IMR-90 (cell line): ENCODE measurements at regions not wholly inside any gene's neighbourhood (a gene's known extent, or its start where the extent isn't known, plus 50 kb on each side); places are given as distances from the start of the nearest gene placed in this dataset.

Source experiments
- ATAC-seq: fragments of 200-7000 bp; cut with Tn5 transposase; 2 replicates; pipeline ENCODE4 v1.9.1; 2020; ENCODE audit warnings: low read depth, mild to moderate bottlenecking, moderate library complexity
- BruUV-seq: library from RNA; stranded (reverse); fragments of 400-500 nt; replicated peaks from 2 replicates; lab custom pipeline; 2021; lab: Mats Ljungman, UMichigan
- CTCF ChIA-PET: fragments of 300-600 bp; formaldehyde crosslinking; extraction: SDS; loops from one replicate; lab custom pipeline; 2021; ENCODE audit warnings: antibody characterized with exemption; lab: Yijun Ruan, JAX
- POLR2A ChIA-PET: fragments of 300-600 bp; sonication (Branson Sonifier 250); formaldehyde crosslinking; loops from one replicate; lab custom pipeline; 2022; ENCODE audit warnings: antibody characterized with exemption; ENCODE audit not compliant: unreplicated experiment; lab: Charles Lee
- DNase-seq: peaks from one replicate; pipeline ENCODE4 v3.0.0; 2013
- H2AFZ ChIP-seq: replicated peaks from 2 replicates; pipeline ENCODE3; 2013; ENCODE audit warnings: low read length, mild to moderate bottlenecking; ENCODE audit not compliant: poor library complexity
- H2AK5ac ChIP-seq: 2 replicates; pipeline ENCODE4 v1.6.1; 2013; ENCODE audit warnings: low read depth, low read length, inconsistent platforms
- H2AK9ac ChIP-seq: replicated peaks from 2 replicates; pipeline ENCODE3; 2013; ENCODE audit warnings: mild to moderate bottlenecking, low read depth, low read length, moderate library complexity; ENCODE audit not compliant: poor library complexity
- H2BK120ac ChIP-seq: 2 replicates; pipeline ENCODE4 v1.6.1; 2013; ENCODE audit warnings: low read depth, low read length, inconsistent platforms
- H2BK15ac ChIP-seq: 3 replicates; pipeline ENCODE4 v1.6.1; 2013; ENCODE audit warnings: low read depth, low read length, inconsistent platforms
- H2BK20ac ChIP-seq: 2 replicates; pipeline ENCODE4 v1.6.1; 2013; ENCODE audit warnings: low read depth, mild to moderate bottlenecking, inconsistent platforms, low read length, moderate library complexity
- H2BK5ac ChIP-seq: 2 replicates; pipeline ENCODE4 v1.6.1; 2013; ENCODE audit warnings: mild to moderate bottlenecking, low read depth, low read length, inconsistent platforms; ENCODE audit not compliant: poor library complexity, severe bottlenecking
- H3K14ac ChIP-seq: replicated peaks from 2 replicates; pipeline ENCODE4 v1.6.1; 2013; ENCODE audit warnings: low read depth, low read length, inconsistent platforms
- H3K18ac ChIP-seq: 2 replicates; pipeline ENCODE4 v1.6.1; 2013; ENCODE audit warnings: low read depth, low read length, control low read depth
- H3K23ac ChIP-seq: 2 replicates; pipeline ENCODE4 v1.6.1; 2013; ENCODE audit warnings: low read depth, low read length, inconsistent platforms
- H3K27ac ChIP-seq: 2 replicates; pipeline ENCODE4 v1.5.1; 2013; ENCODE audit warnings: mild to moderate bottlenecking, control low read depth, low read length; ENCODE audit not compliant: insufficient read depth
- H3K27me3 ChIP-seq: 2 replicates; pipeline ENCODE4 v1.6.1; 2013; ENCODE audit warnings: low read length; ENCODE audit not compliant: control insufficient read depth, insufficient read depth
- H3K36me3 ChIP-seq: 2 replicates; pipeline ENCODE4 v1.6.1; 2013; ENCODE audit warnings: low read length, mixed read lengths; ENCODE audit not compliant: control insufficient read depth, insufficient read depth
- H3K4ac ChIP-seq: 2 replicates; pipeline ENCODE4 v1.6.1; 2013; ENCODE audit warnings: low read depth, low read length, inconsistent platforms
- H3K4me1 ChIP-seq: 2 replicates; pipeline ENCODE4 v1.6.1; 2013; ENCODE audit warnings: low read length, mixed read lengths; ENCODE audit not compliant: control insufficient read depth, insufficient read depth
- H3K4me2 ChIP-seq: 2 replicates; pipeline ENCODE4 v1.6.1; 2013; ENCODE audit warnings: low read depth, mild to moderate bottlenecking, control low read depth, low read length, moderate library complexity
- H3K4me3 ChIP-seq: 2 replicates; pipeline ENCODE4 v1.5.1; 2013; ENCODE audit warnings: low read depth, mild to moderate bottlenecking, control low read depth, low read length, moderate library complexity; ENCODE audit not compliant: insufficient read depth
- H3K56ac ChIP-seq: 2 replicates; pipeline ENCODE4 v1.6.1; 2013; ENCODE audit warnings: low read length, inconsistent platforms; ENCODE audit not compliant: insufficient read depth; ENCODE audit errors: extremely low read depth
- H3K79me1 ChIP-seq, 2 experiments: 2 replicates each; pipeline ENCODE4 v1.6.1; 2013; ENCODE audit warnings: low read length in 2 of 2, inconsistent platforms in 1 of 2, low read depth in 1 of 2
- H3K9ac ChIP-seq: 2 replicates; pipeline ENCODE4 v1.6.1; 2013; ENCODE audit warnings: low read depth, low read length, control low read depth
- H3K9me1 ChIP-seq: 2 replicates; pipeline ENCODE4 v1.6.1; 2013; ENCODE audit warnings: low read length, inconsistent platforms; ENCODE audit not compliant: insufficient read depth
- H3K9me3 ChIP-seq: 2 replicates; pipeline ENCODE4 v1.6.1; 2013; ENCODE audit warnings: low read length; ENCODE audit not compliant: control insufficient read depth, insufficient read depth
- H4K20me1 ChIP-seq: 2 replicates; pipeline ENCODE4 v1.6.1; 2013; ENCODE audit warnings: low read length, inconsistent platforms; ENCODE audit not compliant: insufficient read depth
- H4K5ac ChIP-seq: 2 replicates; pipeline ENCODE4 v1.6.1; 2013; ENCODE audit warnings: mild to moderate bottlenecking, low read depth, low read length, control low read depth
- H4K8ac ChIP-seq, 2 experiments: 2 replicates each; pipeline ENCODE4 v1.6.1; 2013; ENCODE audit warnings: low read depth in 2 of 2, low read length in 2 of 2, control low read depth in 1 of 2, inconsistent platforms in 1 of 2
- H4K91ac ChIP-seq: 2 replicates; pipeline ENCODE4 v1.6.1; 2013; ENCODE audit warnings: low read depth, low read length, inconsistent platforms; ENCODE audit not compliant: insufficient read depth
- BHLHE40 ChIP-seq: fragments of 150-350 bp; IDR thresholded peaks from 2 replicates; pipeline ENCODE4 v1.6.1; 2016; ENCODE audit warnings: mild to moderate bottlenecking, low read depth, low read length
- CEBPB ChIP-seq: IDR thresholded peaks from 2 replicates; pipeline ENCODE4 v1.6.1; 2012; ENCODE audit warnings: low read depth, low read length, improper control_type of control experiment
- CHD1 ChIP-seq: IDR thresholded peaks from 2 replicates; pipeline ENCODE4 v1.6.1; 2012; ENCODE audit warnings: low read depth, low read length, improper control_type of control experiment
- FOS ChIP-seq: fragments of 150-350 bp; IDR thresholded peaks from 2 replicates; pipeline ENCODE4 v1.6.1; 2016; ENCODE audit warnings: low read depth, low read length
- MAFK ChIP-seq: IDR thresholded peaks from 2 replicates; pipeline ENCODE4 v1.6.1; 2012; ENCODE audit warnings: low read depth, low read length, improper control_type of control experiment
- MAZ ChIP-seq: IDR thresholded peaks from 2 replicates; pipeline ENCODE4 v1.6.1; 2012; ENCODE audit warnings: low read depth, mild to moderate bottlenecking, low read length, improper control_type of control experiment, moderate library complexity, borderline replicate concordance
- MXI1 ChIP-seq: IDR thresholded peaks from 2 replicates; pipeline ENCODE4 v1.6.1; 2012; ENCODE audit warnings: low read depth, mild to moderate bottlenecking, low read length, moderate library complexity, borderline replicate concordance
- RFX5 ChIP-seq: IDR thresholded peaks from 2 replicates; pipeline ENCODE4 v1.8.0; 2012; ENCODE audit warnings: low read depth, mild to moderate bottlenecking, low read length, moderate library complexity
- SMC3 ChIP-seq: fragments of 150-350 bp; IDR thresholded peaks from 2 replicates; pipeline ENCODE4 v1.6.1; 2016; ENCODE audit warnings: low read depth, mild to moderate bottlenecking, antibody characterized with exemption, low read length, moderate library complexity
- WGBS, 2 experiments: methylation state at CpG; one replicate each; pipeline versions ENCODE4 v1.1.5 to v1.1.7; 2013; ENCODE audit warnings: missing lambda C conversion rate in 2 of 2; ENCODE audit not compliant: insufficient read length in 1 of 2; ENCODE audit errors: extremely low coverage in 2 of 2; 5-methylcytosine and 5-hydroxymethylcytosine counted together
- dilution Hi-C: fragments of 300-500 bp; cut with HindIII; formaldehyde crosslinking; loops from one replicate; pipeline ENCODE4 v1.14.3; 2018; ENCODE audit warnings: low sequenced_read_pairs; ENCODE audit not compliant: unreplicated experiment
- in situ Hi-C: fragments of 300-500 bp; cut with MboI; formaldehyde crosslinking; loops from 3 replicates; pipeline ENCODE4 v1.14.3; 2019; ENCODE audit warnings: low sequenced_read_pairs, inconsistent platforms, mixed read lengths
- intact Hi-C: fragments of 100-400 bp; cut with micrococcal nuclease; formaldehyde crosslinking; loops from 2 replicates; pipeline ENCODE4 v1.10.0; 2022
- TF ChIP-seq, protein P1 (sequence below): fragments of 150-350 bp; IDR thresholded peaks from 2 replicates; pipeline ENCODE4 v1.6.1; 2016; ENCODE audit warnings: low read depth, mild to moderate bottlenecking, low read length, moderate library complexity, borderline replicate concordance
- TF ChIP-seq, protein P2 (sequence below): conservative IDR thresholded peaks from 2 replicates; pipeline ENCODE4 v1.5.1; 2012; ENCODE audit warnings: mild to moderate bottlenecking, low read depth, low read length, improper control_type of control experiment
- TF ChIP-seq, protein P3 (sequence below): fragments of 150-350 bp; IDR thresholded peaks from 2 replicates; pipeline ENCODE4 v1.6.1; 2017; ENCODE audit warnings: mild to moderate bottlenecking, antibody characterized with exemption, low read length, low read depth

DNA sequence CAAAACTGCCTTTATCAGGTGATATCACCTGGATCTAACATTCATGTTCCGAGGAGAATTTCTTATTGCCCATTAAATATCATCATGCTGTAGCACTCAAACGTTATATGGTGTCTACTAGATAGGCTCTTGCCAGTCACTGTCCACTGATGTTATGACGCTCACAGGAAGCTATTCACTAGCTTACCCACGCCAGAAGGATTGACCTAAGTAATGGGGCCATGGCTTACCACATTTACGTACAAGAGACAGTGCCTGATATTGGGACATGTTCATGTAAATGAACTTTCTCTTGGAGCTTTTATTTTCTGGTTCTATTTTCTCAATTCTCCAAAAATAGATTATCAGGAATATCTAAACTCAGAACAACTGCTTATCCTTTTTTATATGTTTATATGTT, 91.7 kb upstream of the NAALADL2 start:
- Histone ChIP-seq H2BK15ac (no peak overlapping the region), H2BK20ac (no peak overlapping the region), H3K14ac (no peak overlapping the region), H4K91ac (no peak overlapping the region), H3K4ac (no peak overlapping the region), H3K9ac (no peak overlapping the region), H4K5ac (no peak overlapping the region), H3K4me2 (no peak overlapping the region), H3K4me3 (no peak overlapping the region), H4K8ac (no peak overlapping the region), H2BK5ac (no peak overlapping the region), H3K4me1 (no peaks in the 10 kb centered on the region), H2AFZ (no peak overlapping the region), H3K27ac (no peak overlapping the region), H3K9me3 (no peaks in the 10 kb centered on the region), H2BK120ac (no peak overlapping the region), H3K79me1 (no peaks in the 10 kb centered on the region), H3K56ac (no peak overlapping the region), H3K27me3 (no peaks in the 10 kb centered on the region), H3K36me3 (no peaks in the 10 kb centered on the region), H4K20me1 (no peaks in the 10 kb centered on the region), H3K9me1 (no peaks in the 10 kb centered on the region), H3K23ac (no peak overlapping the region), H2AK5ac (no peak overlapping the region), H3K18ac (no peak overlapping the region), H2AK9ac (no peak overlapping the region)
- DNase-seq (no peak), ATAC-seq (no peak)
- dilution Hi-C loops: no loop called here
- POLR2A ChIA-PET: no interaction called here
- intact Hi-C loops: no loop called here
- in situ Hi-C loops: no loop called here
- no TSS peak for BruUV-seq
- no peak for TF ChIP-seq SMC3
- no peak for TF ChIP-seq MAZ
- TF ChIP-seq, protein P1, sequence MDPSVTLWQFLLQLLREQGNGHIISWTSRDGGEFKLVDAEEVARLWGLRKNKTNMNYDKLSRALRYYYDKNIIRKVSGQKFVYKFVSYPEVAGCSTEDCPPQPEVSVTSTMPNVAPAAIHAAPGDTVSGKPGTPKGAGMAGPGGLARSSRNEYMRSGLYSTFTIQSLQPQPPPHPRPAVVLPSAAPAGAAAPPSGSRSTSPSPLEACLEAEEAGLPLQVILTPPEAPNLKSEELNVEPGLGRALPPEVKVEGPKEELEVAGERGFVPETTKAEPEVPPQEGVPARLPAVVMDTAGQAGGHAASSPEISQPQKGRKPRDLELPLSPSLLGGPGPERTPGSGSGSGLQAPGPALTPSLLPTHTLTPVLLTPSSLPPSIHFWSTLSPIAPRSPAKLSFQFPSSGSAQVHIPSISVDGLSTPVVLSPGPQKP: no peak
- no peak for TF ChIP-seq FOS
- no peak for TF ChIP-seq CEBPB
- TF ChIP-seq MAFK: no peak
- no peak for TF ChIP-seq MXI1
- TF ChIP-seq, protein P2, sequence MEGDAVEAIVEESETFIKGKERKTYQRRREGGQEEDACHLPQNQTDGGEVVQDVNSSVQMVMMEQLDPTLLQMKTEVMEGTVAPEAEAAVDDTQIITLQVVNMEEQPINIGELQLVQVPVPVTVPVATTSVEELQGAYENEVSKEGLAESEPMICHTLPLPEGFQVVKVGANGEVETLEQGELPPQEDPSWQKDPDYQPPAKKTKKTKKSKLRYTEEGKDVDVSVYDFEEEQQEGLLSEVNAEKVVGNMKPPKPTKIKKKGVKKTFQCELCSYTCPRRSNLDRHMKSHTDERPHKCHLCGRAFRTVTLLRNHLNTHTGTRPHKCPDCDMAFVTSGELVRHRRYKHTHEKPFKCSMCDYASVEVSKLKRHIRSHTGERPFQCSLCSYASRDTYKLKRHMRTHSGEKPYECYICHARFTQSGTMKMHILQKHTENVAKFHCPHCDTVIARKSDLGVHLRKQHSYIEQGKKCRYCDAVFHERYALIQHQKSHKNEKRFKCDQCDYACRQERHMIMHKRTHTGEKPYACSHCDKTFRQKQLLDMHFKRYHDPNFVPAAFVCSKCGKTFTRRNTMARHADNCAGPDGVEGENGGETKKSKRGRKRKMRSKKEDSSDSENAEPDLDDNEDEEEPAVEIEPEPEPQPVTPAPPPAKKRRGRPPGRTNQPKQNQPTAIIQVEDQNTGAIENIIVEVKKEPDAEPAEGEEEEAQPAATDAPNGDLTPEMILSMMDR: no peak
- TF ChIP-seq, protein P3, sequence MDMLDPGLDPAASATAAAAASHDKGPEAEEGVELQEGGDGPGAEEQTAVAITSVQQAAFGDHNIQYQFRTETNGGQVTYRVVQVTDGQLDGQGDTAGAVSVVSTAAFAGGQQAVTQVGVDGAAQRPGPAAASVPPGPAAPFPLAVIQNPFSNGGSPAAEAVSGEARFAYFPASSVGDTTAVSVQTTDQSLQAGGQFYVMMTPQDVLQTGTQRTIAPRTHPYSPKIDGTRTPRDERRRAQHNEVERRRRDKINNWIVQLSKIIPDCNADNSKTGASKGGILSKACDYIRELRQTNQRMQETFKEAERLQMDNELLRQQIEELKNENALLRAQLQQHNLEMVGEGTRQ: no peak
- TF ChIP-seq RFX5: no peak
- no peak for TF ChIP-seq CHD1
- no peak for TF ChIP-seq BHLHE40
- 0% methylated on average over 1 of the region's 5 CpGs; no CpG with 5 or more reads in 1 of the 2 experiments for WGBS, 2 experiments
- CTCF ChIA-PET: no interaction called here
